GM21529 (cell line): ENCODE measurements at regions not wholly inside any gene's neighbourhood (a gene's known extent, or its start where the extent isn't known, plus 50 kb on each side); places are given as distances from the start of the nearest gene placed in this dataset.
"Not testable (repeated sequence)": the region's sequence is repeated elsewhere in the genome, so short reads cannot be mapped to it uniquely, and the experiment has no call there.

Experiments
- ATAC-seq: cut with Tn5 transposase; IDR thresholded peaks from one replicate; pipeline ENCODE4 v1.9.1; 2021; ENCODE audit not compliant: unreplicated experiment

- no peak for ATAC-seq
Observed at GRCh38 chr4:129971419-129971818, 875.5 kb downstream of the C4orf33 start.

- ATAC-seq, result peak; percentile 58
Observed at GRCh38 chr4:129972257-129972656, 876.3 kb downstream of the C4orf33 start.

GRCh38 chr4:129974730-129975129 is 878.8 kb downstream of the C4orf33 start:
- ATAC-seq, result no peak

- no peak for ATAC-seq
Observed at GRCh38 chr4:129978315-129978714, 882.4 kb downstream of the C4orf33 start.

- no peak for ATAC-seq
Observed at GRCh38 chr4:129988957-129989356, 893.0 kb downstream of the C4orf33 start.

GRCh38 chr4:129994715-129995114 is 898.8 kb downstream of the C4orf33 start:
- ATAC-seq, result peak; percentile 66

GRCh38 chr4:129998436-129999150 is 902.6 kb downstream of the C4orf33 start:
- no peak for ATAC-seq

GRCh38 chr4:129999156-129999555 is 903.2 kb downstream of the C4orf33 start:
- ATAC-seq, result no peak

GRCh38 chr4:130008461-130008860 is 912.5 kb downstream of the C4orf33 start:
- no peak for ATAC-seq

GRCh38 chr4:130012806-130013205 is 916.9 kb downstream of the C4orf33 start:
- ATAC-seq, result not testable (repeated sequence)

GRCh38 chr4:130021706-130022105 is 925.8 kb downstream of the C4orf33 start:
- ATAC-seq, result no peak

GRCh38 chr4:130023088-130023487 is 927.1 kb downstream of the C4orf33 start:
- ATAC-seq, result no peak

GRCh38 chr4:130025701-130026100 is 929.7 kb downstream of the C4orf33 start:
- no peak for ATAC-seq

- no peak for ATAC-seq
Observed at GRCh38 chr4:130026185-130026584, 930.2 kb downstream of the C4orf33 start.

- ATAC-seq, result no peak
Observed at GRCh38 chr4:130027973-130028372, 932.0 kb downstream of the C4orf33 start.

GRCh38 chr4:130028552-130028951 is 932.6 kb downstream of the C4orf33 start:
- ATAC-seq, result peak; percentile 84

GRCh38 chr4:130029442-130029841 is 933.5 kb downstream of the C4orf33 start:
- ATAC-seq, result no peak

GRCh38 chr4:130031858-130032257 is 935.9 kb downstream of the C4orf33 start:
- ATAC-seq, result no peak

- ATAC-seq, result not testable (repeated sequence)
Observed at GRCh38 chr4:130033657-130034056, 937.7 kb downstream of the C4orf33 start.

- ATAC-seq, result no peak
Observed at GRCh38 chr4:130034876-130035275, 938.9 kb downstream of the C4orf33 start.

GRCh38 chr4:130035391-130035790 is 939.4 kb downstream of the C4orf33 start:
- ATAC-seq, result no peak

- not testable (repeated sequence) for ATAC-seq
Observed at GRCh38 chr4:130037866-130038265, 941.9 kb downstream of the C4orf33 start.

- ATAC-seq, result not testable (repeated sequence)
Observed at GRCh38 chr4:130038540-130038939, 942.6 kb downstream of the C4orf33 start.
